ENCODE measurements at regions not wholly inside any gene's neighbourhood (a gene's known extent, or its start where the extent isn't known, plus 50 kb on each side); places are given as distances from the start of the nearest gene placed in this dataset.

DNA sequence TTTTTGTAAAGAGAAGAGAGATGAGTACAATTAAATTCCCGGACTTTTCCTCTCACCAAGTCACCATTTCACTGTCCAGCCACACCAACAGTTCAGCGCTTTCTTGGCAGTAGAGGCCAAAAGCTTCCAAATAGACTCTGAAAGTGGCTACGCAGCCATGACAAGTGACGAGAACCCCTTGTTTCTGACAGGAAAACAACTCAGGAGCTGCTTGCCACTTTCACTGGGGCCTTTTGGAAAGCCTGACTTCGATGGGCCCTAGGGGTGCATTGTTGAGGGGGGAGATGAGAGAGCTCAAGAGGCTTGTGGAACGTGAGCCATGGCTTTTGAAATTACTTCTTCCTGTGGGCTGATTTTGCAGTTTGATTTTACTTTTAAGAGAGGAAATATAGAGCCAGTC lies 422.1 kb upstream of the FAT3 start:
- POLR2A ChIA-PET = no interaction called here
- TF ChIP-seq JUND (IDR thresholded peaks at IDR 0.05) (no peak), POLR2AphosphoS5 (IDR thresholded peaks at IDR 0.05; ENCODE audit: low read depth, low read length) (no peak), TEAD4 (IDR thresholded peaks at IDR 0.05; ENCODE audit: borderline replicate concordance, insufficient read depth) (no peak), FOSL2 (IDR thresholded peaks at IDR 0.05; ENCODE audit: borderline replicate concordance, low read depth) (no peak)
- DNase-seq = no peak

DNA sequence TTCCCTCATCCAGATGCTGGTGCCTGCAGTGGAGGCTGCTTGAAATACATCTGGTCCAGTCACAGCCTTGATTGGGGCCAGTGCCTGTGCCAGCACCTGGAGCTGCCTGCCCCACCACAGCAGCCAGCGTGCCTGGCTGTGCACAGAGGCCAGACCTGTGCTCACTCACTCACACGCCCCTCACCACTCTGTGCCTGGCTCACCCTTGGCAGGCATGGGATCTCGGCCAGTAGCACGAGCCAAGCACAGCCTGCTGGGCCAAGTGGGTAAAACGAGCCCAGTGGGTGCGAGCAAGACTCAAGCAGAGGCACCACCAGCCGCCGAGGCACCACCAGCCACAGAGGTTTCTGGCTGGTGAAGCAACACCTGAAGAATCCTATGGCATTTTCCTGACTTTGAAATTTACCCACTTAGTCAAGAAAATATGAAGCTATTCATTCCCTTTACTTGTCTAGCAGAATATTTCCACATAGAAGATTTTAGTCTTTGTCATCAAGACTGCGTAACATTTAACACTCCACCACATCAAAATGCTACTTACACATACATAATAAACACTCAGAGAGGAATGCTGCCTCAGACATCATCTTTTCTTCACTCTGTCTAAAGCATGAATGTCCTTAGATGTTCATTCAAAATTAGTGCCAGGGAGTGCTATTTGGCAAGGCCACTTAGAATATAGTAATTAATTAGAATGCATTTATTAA lies 424.3 kb upstream of the FAT3 start:
- TF ChIP-seq FOXM1 (IDR thresholded peaks at IDR 0.05; ENCODE audit: low read depth) = no peak
- TF ChIP-seq FOSL2 (IDR thresholded peaks at IDR 0.05; ENCODE audit: borderline replicate concordance, low read depth) = no peak
- TF ChIP-seq RCOR1 (IDR thresholded peaks at IDR 0.05; ENCODE audit: low read length) = no peak
- no peak for TF ChIP-seq YY1 (IDR thresholded peaks at IDR 0.05; ENCODE audit: low read depth)
- no peak for TF ChIP-seq CHD2 (IDR thresholded peaks at IDR 0.05; ENCODE audit: low read length, partially characterized antibody)
- TF ChIP-seq SMC3 (IDR thresholded peaks at IDR 0.05; ENCODE audit: low read depth, low read length) = no peak
- TF ChIP-seq, protein P1, sequence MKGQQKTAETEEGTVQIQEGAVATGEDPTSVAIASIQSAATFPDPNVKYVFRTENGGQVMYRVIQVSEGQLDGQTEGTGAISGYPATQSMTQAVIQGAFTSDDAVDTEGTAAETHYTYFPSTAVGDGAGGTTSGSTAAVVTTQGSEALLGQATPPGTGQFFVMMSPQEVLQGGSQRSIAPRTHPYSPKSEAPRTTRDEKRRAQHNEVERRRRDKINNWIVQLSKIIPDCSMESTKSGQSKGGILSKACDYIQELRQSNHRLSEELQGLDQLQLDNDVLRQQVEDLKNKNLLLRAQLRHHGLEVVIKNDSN (IDR thresholded peaks at IDR 0.05; ENCODE audit: borderline replicate concordance, low read depth) = no peak
- TF ChIP-seq NRF1 (IDR thresholded peaks at IDR 0.05; ENCODE audit: low read depth, low read length) = no peak
- no peak for TF ChIP-seq TAF1 (IDR thresholded peaks at IDR 0.05; ENCODE audit: borderline replicate concordance, low read depth, low read length)
- TF ChIP-seq PBX3 (IDR thresholded peaks at IDR 0.05) = no peak
- TF ChIP-seq GABPA (IDR thresholded peaks at IDR 0.05; ENCODE audit: low read depth) = no peak
- no peak for TF ChIP-seq RFX5 (IDR thresholded peaks at IDR 0.05; ENCODE audit: low read length)
- TF ChIP-seq SIN3A (IDR thresholded peaks at IDR 0.05; ENCODE audit: borderline replicate concordance, low read depth, low read length) = no peak
- Histone ChIP-seq H3K9me3 (no peaks in the 10 kb centered on the region), H3K27me3 (ENCODE audit: insufficient read depth) (no peaks in the 10 kb centered on the region), H3K4me3 (ENCODE audit: low read depth in 2 of 2, low read length in 1 of 2) (no peak overlapping the region), H3K27ac (ENCODE audit: low read depth in 2 of 2, low read length in 1 of 2) (no peak overlapping the region), H3K36me3 (replicated peaks in 1 of 2; ENCODE audit: control insufficient read depth in 1 of 2, insufficient read depth in 2 of 2, low read length in 1 of 2) (no peaks in the 10 kb centered on the region), H3K4me2 (no peak overlapping the region), H2AFZ (ENCODE audit: low read depth) (no peak overlapping the region), H3K4me1 (ENCODE audit: control insufficient read depth in 1 of 2, insufficient read depth in 2 of 2, low read depth in 1 of 2, low read length in 1 of 2) (peaks cover 9 to 13% of the 10 kb centered on the region in 2 experiments; a peak in 3 of 4 replicates), H4K20me1 (ENCODE audit: insufficient read depth) (no peaks in the 10 kb centered on the region), H3F3A (replicated peaks; ENCODE audit: insufficient read depth) (no peaks in the 10 kb centered on the region), H3K79me2 (ENCODE audit: insufficient read depth) (no peaks in the 10 kb centered on the region), H3K9me2 (no peaks in the 10 kb centered on the region), H3K9ac (no peak overlapping the region)
- DNase-seq = no peak
- CTCF ChIA-PET = no interaction called here
- POLR2A ChIA-PET = no interaction called here
- WGBS (ENCODE audit: low lambda C conversion rate) = 76% methylated on average over 8 of the region's 9 CpGs

More for the DNA sequence above, 422.1 kb upstream of the FAT3 start:
- Histone ChIP-seq H2AFZ (ENCODE audit: low read depth) (no peak overlapping the region), H3K4me3 (ENCODE audit: low read depth in 2 of 2, low read length in 1 of 2) (no peak overlapping the region), H3K36me3 (replicated peaks in 1 of 2; ENCODE audit: control insufficient read depth in 1 of 2, insufficient read depth in 2 of 2, low read length in 1 of 2) (no peaks in the 10 kb centered on the region), H3K27ac (ENCODE audit: low read depth in 2 of 2, low read length in 1 of 2) (no peak overlapping the region), H3K9ac (no peak overlapping the region), H3F3A (replicated peaks; ENCODE audit: insufficient read depth) (no peaks in the 10 kb centered on the region), H3K27me3 (ENCODE audit: insufficient read depth) (no peaks in the 10 kb centered on the region), H4K20me1 (ENCODE audit: insufficient read depth) (no peaks in the 10 kb centered on the region), H3K4me1 (ENCODE audit: control insufficient read depth in 1 of 2, insufficient read depth in 2 of 2, low read depth in 1 of 2, low read length in 1 of 2) (peaks cover 9 to 13% of the 10 kb centered on the region in 2 experiments; a peak in 3 of 4 replicates), H3K9me3 (no peaks in the 10 kb centered on the region), H3K4me2 (no peak overlapping the region), H3K9me2 (no peaks in the 10 kb centered on the region), H3K79me2 (ENCODE audit: insufficient read depth) (no peaks in the 10 kb centered on the region)
- CTCF ChIA-PET = no interaction called here
- WGBS (ENCODE audit: low lambda C conversion rate) = 54% methylated on average over 6 of the region's 6 CpGs

Data from SK-N-SH (cell line).